SKM-1 (cell line): ENCODE measurements at regions not wholly inside any gene's neighbourhood (a gene's known extent, or its start where the extent isn't known, plus 50 kb on each side); places are given as distances from the start of the nearest gene placed in this dataset.

Source experiments
- DNase-seq: peaks from one replicate; lab custom pipeline; 2025; ENCODE audit not compliant: unreplicated experiment; lab: John Stamatoyannopoulos, UW

GRCh38 chr2:58299123-58299522, 58.0 kb upstream of the FANCL start:
- DNase-seq: no peak

GRCh38 chr2:58293056-58293455, 51.9 kb upstream of the FANCL start:
- no peak for DNase-seq

GRCh38 chr2:58291726-58292438, 50.8 kb upstream of the FANCL start:
- no peak for DNase-seq
